Brain pericyte (primary cell): ENCODE measurements at regions not wholly inside any gene's neighbourhood (a gene's known extent, or its start where the extent isn't known, plus 50 kb on each side); places are given as distances from the start of the nearest gene placed in this dataset.

Experiments
- DNase-seq: peaks from one replicate; pipeline ENCODE4 v3.0.0-alpha.2; 2012; ENCODE audit warnings: low read depth, low spot score

DNA sequence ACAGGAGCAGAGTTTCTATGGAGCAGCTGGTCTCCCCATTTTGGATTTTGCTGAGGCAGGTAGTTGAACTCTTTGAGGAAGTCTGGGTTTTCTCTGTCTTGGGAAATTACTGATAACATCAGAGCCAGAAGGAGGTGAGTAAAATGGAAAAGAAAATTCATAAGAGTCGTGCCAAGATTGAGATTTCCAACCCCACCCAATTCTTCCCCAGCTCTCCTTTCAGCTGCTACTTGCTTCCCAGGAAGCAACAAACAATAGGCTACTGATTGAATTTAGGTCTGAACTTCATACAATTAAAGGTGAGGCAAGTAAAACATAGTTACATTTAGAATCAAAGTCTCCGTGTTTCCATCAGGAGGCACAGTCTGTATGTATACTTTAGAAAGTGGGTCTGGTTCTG lies 54.6 kb upstream of the EOLA2 start:
- DNase-seq = no peak

DNA sequence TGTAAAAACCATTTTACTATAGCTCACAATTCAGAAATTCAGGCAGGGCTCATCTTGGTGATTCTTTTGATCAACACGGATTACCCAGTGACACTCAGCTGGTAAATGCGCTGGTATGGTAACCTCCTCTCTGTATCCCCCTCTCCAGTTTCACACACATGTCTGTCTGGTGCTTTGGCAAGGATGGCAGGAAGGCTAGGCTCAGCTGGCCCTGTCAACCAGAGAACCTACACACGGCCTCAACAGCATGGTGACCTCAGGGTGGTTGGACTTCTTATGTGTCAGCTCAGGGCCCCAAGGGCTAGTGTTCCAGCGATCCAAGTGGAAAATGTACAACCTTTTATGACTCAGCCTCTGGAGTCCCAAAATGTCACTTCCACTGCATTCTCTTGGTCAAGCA lies 55.7 kb upstream of the EOLA2 start:
- DNase-seq = no peak

DNA sequence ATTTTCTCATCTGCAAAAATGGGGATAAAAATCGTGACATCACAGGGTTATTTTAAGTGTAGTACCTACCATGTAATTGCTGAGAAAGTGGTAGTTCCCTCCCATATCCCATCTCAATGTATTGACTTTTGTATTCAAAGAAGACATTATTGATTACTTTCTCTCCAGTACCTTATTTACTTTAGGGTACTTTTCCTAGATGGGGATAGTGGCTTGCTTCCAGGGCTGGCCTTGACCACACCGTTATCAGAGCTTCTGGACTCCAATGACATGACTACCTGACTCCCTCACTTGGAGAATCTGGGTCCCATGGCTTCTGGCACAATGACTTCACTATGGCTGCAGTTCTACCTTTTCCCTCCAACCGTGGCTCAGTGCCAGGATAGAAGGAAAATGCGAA lies 58.2 kb upstream of the EOLA2 start:
- no peak for DNase-seq

DNA sequence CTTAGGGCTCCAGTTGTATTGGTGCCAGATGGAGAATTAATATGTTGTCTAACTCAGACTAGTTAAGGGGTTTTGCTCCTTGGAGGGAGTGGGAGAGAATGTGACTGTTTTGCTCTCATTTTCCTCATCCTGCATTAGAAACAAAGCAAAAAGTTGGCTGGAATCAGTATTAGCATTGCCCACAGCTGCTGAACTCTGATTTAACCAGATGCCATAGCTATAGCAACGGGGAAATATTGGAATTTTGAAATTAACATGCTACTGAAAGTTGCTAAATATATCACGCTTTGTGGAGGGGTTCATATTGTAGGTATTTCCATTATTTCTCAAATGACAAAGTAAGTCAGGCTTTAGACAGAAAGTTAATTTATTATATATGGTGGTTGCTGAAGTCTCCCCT lies 66.7 kb upstream of the EOLA2 start:
- no peak for DNase-seq

DNA sequence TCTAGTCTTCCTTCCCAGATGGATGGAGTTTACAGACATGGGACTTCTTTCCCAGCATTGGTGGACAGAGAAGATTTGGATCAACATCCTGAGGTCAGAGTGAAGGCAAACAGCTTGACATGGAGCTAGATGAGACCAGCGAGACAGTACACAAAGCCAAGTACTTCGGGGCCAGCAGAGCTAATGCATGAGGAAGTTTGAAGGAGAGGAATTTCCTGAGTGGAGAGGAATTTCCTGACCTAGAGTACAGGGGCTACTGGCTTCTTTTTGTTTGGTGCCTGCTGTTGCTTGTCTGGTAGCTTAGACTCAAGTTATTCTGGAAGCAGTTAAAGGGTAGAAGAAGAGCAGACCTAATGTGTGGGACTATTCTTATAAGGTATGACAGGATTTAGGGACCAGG lies 69.1 kb upstream of the EOLA2 start:
- DNase-seq = no peak

DNA sequence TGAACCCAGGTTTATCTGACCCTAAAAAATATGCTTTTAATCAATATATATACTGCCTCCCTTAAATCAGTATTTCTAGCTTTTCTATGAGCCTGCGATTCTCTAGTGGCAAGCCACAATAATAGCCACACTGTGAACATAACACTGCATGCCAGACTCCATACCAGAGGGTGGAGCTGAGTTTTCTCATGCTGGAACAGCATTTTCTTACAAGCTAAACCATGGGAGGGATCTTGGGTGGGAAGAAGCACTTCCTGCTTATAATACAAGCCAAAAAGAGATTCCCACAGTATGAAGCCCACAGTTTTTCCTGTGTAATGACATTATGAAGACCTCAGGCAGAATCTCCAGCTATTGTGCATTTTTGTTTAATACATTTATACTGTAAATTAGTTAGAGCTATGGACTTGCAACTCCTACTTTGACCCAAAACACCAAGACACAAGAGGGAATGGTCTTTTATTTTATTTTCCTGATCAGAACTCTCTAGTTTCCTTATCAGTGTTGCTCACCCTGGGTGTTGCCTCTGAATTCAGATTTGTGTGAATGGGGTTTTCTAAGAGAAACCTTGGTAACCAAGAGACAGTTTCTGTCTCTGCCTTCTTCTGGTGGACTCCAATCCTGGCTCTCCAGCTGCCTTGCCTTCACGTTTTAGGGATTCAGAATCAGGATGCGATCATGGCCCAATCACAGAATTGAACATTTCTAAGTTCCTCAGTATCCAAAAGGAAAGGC lies 74.5 kb upstream of the EOLA2 start:
- DNase-seq = no peak

DNA sequence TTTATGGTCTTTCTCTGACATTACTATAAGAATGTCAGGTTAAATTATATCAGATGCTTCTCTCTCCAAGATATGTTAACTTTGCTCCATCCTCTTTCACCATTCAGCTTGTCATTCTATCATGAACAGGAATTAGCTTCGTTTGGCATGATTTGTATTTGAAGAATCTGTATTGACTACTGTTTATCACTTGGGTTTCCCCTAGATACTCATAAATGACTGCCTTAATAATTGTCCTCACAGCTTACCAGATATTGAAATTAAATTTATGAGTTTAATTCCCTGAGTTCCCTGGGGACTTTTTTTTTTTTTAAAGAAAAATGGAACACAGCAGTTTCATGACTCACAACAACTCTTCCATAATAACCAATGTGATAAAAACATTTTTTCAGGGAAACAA lies 76.2 kb upstream of the EOLA2 start:
- no peak for DNase-seq

DNA sequence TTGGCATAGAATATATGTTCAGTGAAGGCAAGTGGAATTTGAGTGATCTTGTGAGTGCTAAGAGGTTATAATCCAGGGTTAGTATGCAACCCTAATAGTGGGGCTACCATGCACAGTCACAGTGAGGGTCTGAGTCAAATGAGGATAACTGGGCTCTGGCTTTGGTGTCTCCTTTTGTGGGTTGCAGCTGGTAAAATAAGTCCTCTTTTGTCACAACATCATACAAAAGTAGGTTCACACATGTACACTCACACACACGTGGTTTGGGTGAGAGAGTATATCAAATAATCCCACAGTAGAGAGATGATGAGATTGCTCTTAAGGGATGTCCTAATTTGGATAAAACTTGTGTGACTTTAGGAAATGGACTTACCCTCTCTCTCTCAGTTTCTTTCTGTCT lies 79.6 kb upstream of the EOLA2 start:
- no peak for DNase-seq

DNA sequence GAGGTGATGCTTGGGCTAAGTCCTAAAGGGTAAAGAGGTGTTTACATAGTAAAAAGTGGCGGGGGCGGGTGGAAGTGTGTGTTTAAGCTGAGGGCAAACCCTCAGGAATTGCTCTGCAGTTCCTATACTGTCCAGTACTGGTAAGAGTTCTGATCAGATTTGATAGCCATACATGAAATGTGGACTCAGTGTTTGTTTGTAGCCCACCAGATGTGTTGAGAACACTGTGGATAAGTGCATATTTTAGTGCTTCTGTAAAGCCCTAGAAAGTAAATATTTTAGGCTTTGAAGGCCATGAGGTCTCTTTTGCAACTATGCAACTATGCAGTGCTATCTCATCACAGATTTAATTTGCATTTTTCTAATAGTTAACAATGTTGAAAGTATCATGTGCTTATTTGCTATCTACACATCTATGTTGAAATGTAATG lies 80.7 kb upstream of the EOLA2 start:
- no peak for DNase-seq

DNA sequence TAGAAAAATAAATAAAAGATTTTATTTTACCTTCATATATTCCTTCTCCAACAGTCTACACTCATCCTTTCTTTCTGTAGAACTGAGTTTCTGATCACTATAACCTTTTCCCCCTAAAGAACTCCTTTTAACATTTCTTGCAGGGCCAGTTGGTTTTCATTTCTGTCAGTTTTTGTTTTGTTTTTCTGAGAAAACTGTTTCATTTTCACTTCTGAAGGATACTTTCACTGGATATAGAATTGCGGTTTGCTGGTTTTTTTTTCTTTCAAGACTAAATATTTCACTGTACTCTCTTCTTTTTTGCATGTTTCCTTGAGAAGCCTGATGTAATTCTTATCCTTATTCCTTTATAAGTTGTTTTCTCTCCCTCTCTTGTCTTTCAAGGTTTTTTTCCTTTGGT lies 90.4 kb upstream of the EOLA2 start:
- DNase-seq = no peak

DNA sequence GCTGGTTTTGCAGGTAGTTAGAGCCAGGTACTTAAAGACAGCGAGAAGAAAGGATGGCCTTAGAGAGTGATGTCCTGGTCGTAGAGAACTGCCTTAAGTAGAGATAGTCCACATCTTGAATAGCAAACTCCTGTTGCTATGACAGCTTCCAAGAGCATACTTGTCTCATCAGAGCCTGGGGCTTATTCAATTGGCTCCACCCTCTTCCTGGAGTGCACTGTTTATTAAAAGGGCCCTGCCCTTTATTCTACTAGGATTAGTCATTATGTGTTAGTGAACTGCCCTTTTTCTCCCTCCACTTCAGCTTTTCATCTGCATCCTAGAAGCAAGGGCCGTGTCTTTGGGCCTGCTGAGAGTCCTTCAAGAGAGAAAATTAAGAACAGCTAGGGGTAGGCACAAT lies 94.5 kb upstream of the EOLA2 start:
- no peak for DNase-seq

DNA sequence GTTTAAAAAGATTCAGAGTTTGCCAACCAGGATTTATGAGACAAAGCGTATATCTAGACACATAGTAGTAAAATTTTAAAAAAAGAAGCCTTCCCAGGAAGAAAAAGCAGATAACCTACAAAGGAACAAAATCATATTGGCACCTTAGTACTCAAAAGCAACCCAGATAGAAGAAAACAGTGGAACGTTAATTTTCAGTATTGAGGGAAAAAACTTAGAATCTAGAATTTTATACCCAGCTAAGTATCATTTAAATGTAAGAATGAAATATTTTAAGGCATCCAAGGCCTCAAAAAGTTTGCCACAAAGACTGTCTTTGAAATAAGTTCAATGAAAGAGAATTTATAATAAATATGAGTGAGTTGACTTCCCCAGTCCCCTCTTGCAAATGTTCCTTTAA lies 96.5 kb upstream of the EOLA2 start:
- DNase-seq = no peak

DNA sequence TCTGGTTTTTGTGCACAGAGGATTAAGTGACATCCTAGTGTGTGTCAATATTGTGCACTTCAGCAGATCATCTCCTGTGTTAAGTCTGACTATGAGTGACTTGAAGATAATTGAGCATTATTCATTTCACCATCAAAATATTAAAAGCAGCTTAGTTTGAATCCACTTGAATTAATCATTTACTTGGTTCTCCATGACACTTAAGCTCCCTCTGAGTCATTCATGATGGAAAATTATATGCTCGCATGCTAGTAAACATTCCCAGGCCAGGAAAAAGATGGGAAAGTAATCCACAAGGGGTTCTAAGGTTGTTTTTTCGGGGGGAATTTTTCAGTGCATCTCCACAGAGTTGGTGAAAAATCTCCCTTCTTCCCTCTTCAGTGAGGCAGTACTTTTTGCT lies 97.2 kb upstream of the EOLA2 start:
- DNase-seq = no peak

DNA sequence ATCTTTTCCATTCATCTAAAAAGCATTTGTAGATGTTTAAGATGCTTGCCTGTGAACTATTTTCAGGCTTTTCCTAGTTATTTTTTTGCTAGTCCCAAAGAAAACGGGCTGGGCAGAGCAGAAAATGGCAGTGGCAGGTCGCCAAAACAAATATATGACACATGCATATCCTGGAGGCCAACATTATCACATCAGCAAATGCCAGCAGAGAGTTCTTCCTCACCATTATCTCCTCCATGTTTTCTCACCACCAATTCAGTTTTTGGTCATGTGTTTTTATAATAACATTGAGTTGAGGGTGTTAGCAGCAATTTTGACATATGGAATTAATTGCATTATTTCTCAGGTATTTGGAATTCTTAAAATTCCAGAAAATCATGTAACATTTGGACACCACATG lies 97.9 kb upstream of the EOLA2 start:
- DNase-seq = no peak

DNA sequence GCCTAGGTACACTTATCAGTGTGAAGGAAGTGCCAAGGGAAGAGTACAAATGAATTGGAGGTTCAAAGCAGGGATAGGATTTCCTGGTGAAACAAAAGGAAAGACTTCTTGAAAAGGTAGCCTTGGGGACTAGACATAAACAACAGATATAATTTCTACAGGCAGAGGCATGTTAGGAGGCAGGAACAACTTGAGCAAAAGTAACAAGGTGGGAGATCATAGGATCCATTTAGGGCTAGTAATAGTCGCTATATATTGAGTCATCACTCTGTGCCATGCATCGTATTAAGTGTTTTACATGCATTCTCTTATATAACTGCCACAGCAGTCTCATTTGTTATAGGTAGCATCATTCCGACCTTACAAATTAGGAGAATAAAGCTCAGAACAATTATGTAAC lies 98.3 kb upstream of the EOLA2 start:
- DNase-seq = no peak

DNA sequence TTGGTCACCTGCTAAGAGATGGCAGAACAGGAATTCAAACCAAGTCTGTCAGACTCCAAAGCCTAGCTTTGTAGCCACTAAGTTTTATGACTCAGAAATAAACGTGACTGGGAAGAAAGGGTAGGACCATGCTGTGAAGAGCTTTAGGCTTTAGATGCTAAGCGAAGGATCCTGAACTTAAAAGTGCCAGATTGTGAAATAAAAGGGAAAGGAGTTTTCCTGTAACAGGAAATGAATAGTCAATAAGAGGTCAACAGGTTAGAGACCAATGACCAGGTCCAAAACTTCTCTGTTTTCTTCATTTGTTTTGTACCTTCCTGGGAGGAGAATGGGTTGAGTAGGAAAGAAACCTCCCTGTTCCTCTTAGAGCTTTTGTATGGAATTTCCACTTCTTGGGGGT lies 98.8 kb upstream of the EOLA2 start:
- no peak for DNase-seq

DNA sequence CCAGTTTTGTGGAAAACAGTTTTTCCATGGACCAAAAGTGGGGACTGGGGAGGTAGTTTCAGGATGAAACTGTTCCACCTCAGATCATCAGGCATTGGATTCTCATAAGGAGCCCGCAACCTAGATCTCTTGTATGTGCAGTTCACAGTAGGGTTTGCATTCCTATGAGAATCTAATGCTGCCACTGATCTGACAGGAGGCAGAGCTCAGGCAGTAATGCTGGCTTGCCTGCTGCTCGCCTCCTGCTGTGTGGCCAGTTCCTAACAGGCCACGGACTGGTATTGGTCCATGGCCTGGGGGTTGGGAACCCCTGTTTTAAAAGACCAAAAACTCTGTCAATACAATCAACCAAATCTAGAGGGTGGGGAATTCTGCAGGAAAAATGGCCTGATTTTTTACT lies 100.0 kb upstream of the EOLA2 start:
- no peak for DNase-seq

DNA sequence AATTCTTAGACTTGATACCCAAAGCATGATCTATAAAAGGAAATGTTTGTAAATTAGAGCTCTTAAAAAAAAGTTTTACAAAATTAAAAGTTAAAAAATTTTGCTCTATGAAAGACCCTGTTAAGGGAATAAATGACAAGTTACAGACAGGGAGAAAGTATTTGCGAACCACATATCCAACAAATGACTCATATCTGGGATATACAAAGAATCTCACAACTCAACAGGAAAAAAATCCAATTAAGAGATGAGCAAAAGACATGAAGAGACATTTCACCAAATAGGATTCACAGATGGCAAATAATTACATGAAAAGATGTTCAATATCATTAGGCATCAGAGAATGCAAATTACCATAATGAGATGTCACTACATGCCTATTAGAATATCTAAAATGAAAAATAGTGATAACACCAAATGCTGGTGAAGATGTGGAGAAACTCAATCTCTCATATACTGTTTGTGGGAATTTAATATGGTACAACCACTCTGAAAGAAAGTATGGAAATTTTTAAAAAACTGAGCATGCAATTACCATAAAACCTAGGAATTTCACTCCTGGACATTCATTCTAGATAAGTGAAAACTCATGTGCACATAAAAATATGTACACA lies 100.8 kb upstream of the EOLA2 start:
- no peak for DNase-seq

DNA sequence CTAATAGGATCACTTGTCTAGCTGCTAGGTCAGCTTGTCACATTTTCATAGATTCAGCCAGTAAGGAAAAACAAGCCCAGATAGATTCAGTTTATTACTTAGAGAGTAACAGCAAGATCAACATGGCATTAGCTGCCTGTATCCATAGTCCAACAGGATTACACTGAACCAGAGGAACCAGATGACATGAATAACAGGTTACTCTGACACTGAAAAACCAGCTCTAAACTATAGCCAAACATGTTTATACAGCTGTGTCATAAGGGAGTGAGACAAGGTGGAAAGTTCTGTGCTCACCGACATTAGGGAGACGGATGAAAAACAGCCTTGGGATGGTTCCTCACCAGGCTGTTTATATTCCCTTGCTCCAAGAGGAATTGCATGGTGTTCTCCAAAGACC lies 102.9 kb upstream of the EOLA2 start:
- no peak for DNase-seq

DNA sequence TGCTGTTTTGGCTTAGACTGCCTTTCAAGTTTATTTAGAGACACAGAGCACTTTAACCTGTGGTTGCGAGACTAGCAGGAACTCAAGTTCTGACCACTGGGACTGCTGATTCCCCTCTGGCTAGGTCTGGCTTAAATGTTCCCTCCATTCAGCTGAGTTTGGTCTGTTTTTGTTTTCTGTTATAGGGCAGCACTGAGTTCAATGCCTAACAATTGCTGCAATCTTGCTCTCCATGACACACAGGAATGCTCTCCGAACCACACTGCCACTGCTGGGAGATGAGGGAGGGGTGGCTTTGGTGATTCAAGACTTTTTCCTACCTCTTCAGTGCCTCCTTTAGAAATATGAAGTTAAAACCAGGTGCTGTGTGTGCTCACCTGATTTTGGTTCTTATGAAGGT lies 106.3 kb upstream of the EOLA2 start:
- no peak for DNase-seq

DNA sequence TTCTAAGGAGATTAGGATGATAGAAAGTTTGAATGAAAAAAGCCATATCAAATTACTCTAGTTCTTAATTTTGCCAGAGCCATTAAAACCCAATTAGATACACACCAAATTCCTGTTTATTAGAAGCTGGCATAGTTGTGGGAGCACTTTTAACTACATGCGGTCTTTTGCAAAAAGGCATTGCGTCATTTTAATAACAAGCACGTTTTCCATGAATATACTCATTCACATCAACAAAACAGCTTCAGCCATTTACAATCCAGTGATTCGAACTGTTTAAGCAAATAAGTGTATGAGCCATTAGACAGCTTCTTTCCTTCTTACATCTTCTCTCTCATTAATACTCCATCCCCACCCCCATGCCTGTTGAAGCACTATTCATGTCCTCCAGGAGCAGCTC lies 109.5 kb upstream of the EOLA2 start:
- no peak for DNase-seq

DNA sequence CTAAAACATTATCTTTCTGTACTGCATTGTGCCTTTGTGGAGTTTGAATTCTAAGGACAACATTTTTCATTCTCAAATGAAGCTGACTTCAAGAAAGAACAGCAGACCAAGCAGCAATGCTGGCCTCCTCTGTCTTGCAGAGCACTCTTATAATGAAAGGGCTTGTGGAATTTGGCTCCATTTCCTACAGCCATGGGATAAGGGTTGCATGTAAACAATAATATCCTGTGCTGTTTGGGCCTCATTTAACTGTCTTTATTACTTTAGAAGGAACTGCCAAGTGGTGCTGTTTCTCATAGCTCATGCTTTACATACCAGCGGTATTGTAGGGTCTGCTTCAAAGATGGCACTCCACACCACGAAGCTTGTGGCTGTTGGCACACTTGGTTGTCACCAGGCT lies 111.4 kb upstream of the EOLA2 start:
- no peak for DNase-seq

DNA sequence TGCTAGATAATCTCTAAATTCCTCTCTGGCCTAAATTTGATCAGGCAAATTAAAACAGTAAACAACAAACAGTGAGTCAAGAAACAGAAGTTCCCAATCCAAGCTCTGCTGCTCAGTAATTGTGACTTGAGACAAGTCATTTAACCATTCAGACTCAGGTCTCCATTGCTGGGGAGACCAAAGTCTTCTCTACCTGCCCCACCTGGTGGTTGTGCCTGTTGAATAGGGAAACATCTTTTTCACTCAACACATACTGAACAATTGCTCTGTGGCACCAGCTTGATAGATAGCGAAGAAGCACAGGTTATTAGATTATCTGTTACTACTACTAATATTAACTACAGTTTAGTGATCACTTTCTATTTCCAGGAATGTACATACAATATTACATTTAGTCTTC lies 112.1 kb upstream of the EOLA2 start:
- DNase-seq = no peak

DNA sequence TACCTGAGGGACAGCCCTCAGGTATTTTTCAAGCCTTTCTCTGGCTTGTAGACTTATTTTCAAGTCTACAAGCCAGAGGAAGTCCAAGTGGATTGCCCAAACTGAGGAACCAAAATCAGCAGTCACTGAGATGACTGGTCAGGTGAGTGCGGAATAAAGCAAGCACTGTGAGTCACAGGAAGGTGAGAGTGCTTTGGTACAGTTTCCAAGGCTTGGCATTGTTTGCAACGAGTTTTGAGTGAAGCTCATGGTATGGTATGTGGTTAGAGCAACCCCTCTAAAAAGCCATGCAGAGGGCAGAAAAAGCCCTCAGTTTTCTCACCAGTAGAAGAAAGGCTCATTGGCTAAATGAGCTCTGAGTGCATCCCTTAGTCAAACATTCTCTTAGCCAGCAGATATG lies 112.8 kb upstream of the EOLA2 start:
- DNase-seq = no peak
